ENCODE measurements at regions not wholly inside any gene's neighbourhood (a gene's known extent, or its start where the extent isn't known, plus 50 kb on each side); places are given as distances from the start of the nearest gene placed in this dataset.

- H3K27me3 ChIP-seq (replicated peaks) = no peaks in the 10 kb centered on the region
- in situ Hi-C loops (cut with HindIII; ENCODE audit: low pct_ligation_motif_present, low sequenced_read_pairs) = no loop called here
- no peak for DNase-seq
- H3K36me3 ChIP-seq (replicated peaks) = no peaks in the 10 kb centered on the region
- TF ChIP-seq CTCF (IDR thresholded peaks at IDR 0.05; ENCODE audit: low read depth, low read length, missing control alignments) = no peak
- H3K4me3 ChIP-seq (ENCODE audit: low read depth, low read length) = no peak overlapping the region
- H3K27ac ChIP-seq = peak overlapping the region; percentile 9
Observed at GRCh38 chr2:144143294-144144151, 376.4 kb downstream of the ZEB2 start.

DNA sequence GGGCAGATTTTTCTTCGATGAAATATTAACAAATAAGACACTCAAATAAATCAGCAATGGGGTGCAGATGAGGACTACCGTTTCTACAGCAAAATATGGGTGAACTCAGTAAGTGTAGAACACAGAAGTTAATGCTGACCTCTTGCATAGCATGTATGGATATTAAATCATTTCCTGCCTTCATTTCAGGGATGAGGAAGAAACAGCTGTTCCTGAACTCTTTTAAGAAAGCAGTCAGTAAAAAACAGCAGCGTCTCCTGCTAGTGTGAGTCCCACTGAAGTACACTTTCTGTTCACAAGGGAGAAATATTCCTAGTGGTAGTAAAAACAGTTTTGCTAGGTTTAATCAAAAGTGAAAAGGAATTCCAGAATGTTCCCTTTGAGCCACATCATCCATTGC, 379.0 kb downstream of the ZEB2 start:
- Histone ChIP-seq H3K27me3 (replicated peaks) (no peaks in the 10 kb centered on the region), H3K27ac (no peak overlapping the region), H3K36me3 (replicated peaks) (no peaks in the 10 kb centered on the region), H3K4me3 (ENCODE audit: low read depth, low read length) (no peak overlapping the region)
- in situ Hi-C loops (cut with HindIII; ENCODE audit: low pct_ligation_motif_present, low sequenced_read_pairs) = no loop called here
- TF ChIP-seq CTCF (IDR thresholded peaks at IDR 0.05; ENCODE audit: low read depth, low read length, missing control alignments) = no peak
- DNase-seq = no peak

DNA sequence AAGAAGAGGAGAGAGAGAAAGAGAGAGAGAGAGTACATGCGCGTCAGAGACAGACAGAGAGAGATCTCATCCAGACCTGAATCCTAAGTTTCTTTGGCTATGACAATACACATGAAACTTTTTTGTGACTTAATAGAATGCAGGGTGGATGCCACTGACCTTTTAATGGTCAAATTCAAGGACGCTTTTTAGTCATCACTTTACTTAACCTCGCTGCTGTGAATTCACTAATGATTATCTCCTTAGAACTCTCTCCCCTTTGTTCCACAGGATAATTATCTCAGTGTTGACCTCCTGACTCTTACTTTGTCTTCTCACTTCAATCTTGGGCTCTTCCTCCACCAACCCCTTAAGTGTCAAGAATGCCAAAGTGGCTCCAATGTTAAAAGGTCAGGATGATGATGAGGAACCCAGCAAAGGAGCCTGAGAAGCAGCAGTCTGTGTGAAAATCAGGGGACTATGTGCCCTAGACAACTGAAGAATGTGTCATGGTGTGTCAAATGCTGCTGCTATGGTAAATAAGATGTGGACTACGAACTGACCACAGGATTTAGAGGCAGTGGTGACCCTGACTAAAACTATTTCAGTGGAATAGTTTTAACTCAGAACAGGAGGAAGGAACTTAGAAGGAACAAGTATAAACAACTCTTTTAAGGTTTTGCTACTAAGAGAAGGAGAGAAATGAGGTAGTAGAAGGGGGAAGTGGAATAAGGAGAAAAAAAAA, 382.1 kb downstream of the ZEB2 start:
- DNase-seq = peak; percentile 79
- Histone ChIP-seq H3K4me3 (ENCODE audit: low read depth, low read length) (no peak overlapping the region), H3K27ac (peak overlapping the region; percentile 44), H3K27me3 (replicated peaks) (no peaks in the 10 kb centered on the region), H3K36me3 (replicated peaks) (no peaks in the 10 kb centered on the region)
- in situ Hi-C loops (cut with HindIII; ENCODE audit: low pct_ligation_motif_present, low sequenced_read_pairs) = no loop called here
- TF ChIP-seq CTCF (IDR thresholded peaks at IDR 0.05; ENCODE audit: low read depth, low read length, missing control alignments) = no peak

GRCh38 chr2:144137272-144137671, 382.6 kb downstream of the ZEB2 start:
- in situ Hi-C loops (cut with HindIII; ENCODE audit: low pct_ligation_motif_present, low sequenced_read_pairs) = no loop called here
- H3K27ac ChIP-seq = no peak overlapping the region
- DNase-seq = no peak
- no peak for TF ChIP-seq CTCF (IDR thresholded peaks at IDR 0.05; ENCODE audit: low read depth, low read length, missing control alignments)
- H3K36me3 ChIP-seq (replicated peaks) = no peaks in the 10 kb centered on the region
- no peaks in the 10 kb centered on the region for H3K27me3 ChIP-seq (replicated peaks)
- H3K4me3 ChIP-seq (ENCODE audit: low read depth, low read length) = no peak overlapping the region

DNA sequence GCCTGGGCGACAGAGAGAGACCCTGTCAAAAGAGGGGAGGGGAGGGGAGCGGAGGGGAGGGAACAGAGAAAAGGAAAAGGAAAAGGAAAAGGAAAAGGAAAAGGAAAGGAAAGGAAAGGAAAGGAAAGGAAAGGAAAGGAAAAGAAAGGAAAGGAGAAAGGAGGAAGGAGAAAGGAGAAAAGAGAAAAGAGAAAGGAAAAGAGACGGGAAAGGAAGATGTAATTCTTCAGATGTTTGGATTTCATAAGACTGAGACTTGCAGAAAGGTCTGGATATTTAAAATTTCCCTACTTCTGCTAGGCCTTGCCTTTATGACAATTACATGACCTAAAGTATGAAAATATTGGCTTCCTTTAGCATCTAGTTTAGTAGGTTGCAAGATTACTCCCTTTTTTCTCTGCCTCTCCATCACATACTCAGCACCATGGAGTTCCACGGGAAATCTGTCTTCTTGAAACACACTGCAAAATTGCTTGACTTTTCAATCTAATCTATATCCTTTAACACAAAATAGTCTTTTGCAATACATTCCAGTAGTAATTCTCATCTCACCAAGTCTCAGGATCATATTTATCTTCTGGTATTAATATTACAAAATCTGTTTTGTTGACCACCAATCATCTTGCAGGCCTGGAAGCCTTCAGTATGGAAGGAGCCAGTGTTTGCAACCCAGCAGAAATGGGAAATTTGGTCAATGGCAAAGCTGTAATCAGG, 383.5 kb downstream of the ZEB2 start:
- Histone ChIP-seq H3K27me3 (replicated peaks) (no peaks in the 10 kb centered on the region), H3K36me3 (replicated peaks) (no peaks in the 10 kb centered on the region), H3K4me3 (ENCODE audit: low read depth, low read length) (no peak overlapping the region), H3K27ac (no peak overlapping the region)
- TF ChIP-seq CTCF (IDR thresholded peaks at IDR 0.05; ENCODE audit: low read depth, low read length, missing control alignments) = no peak
- DNase-seq = no peak
- in situ Hi-C loops (cut with HindIII; ENCODE audit: low pct_ligation_motif_present, low sequenced_read_pairs) = no loop called here

Measured in brain microvascular endothelial cell (primary cell).